ENCODE measurements at regions not wholly inside any gene's neighbourhood (a gene's known extent, or its start where the extent isn't known, plus 50 kb on each side); places are given as distances from the start of the nearest gene placed in this dataset.

- 0 out of 2 replicates have a peak, but pooled peaks have one; percentile 12 for TF ChIP-seq POLR2A (IDR thresholded peaks at IDR 0.05; ENCODE audit: low read depth, low read length)
- peak; percentile 68 for DNase-seq (ENCODE audit: insufficient read length, low spot score)
- no peak for FAIRE-seq
Measured at GRCh38 chr20:39849664-39850063, 839.4 kb downstream of the MAFB start.

DNA sequence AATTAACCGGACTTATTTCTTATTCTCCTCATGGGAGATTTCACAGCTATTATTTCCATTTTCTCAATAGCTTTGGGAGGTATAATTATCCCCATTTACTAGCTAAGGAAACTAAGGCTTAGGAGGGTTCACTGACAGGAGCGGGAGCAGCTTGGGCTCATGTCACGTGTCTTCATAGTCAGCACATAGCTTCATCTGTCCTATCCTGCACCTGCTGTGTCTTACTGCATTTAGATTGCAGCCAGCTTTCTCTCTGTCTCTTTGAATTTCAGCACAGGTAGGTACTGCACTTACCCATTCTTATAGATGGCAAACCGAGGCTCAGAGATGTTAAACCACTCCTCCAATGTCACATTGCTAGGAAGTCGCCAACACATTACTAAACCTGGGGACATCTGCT, 839.9 kb downstream of the MAFB start:
- FAIRE-seq (no peak), DNase-seq (ENCODE audit: insufficient read length, low spot score) (no peak)
- no peak for TF ChIP-seq POLR2A (IDR thresholded peaks at IDR 0.05; ENCODE audit: low read depth, low read length)

GRCh38 chr20:39839399-39840119, 849.5 kb downstream of the MAFB start:
- FAIRE-seq (no peak), DNase-seq (ENCODE audit: insufficient read length, low spot score) (no peak)
- no peak for TF ChIP-seq POLR2A (IDR thresholded peaks at IDR 0.05; ENCODE audit: low read depth, low read length)

GRCh38 chr20:39837561-39837960, 851.5 kb downstream of the MAFB start:
- FAIRE-seq (no peak), DNase-seq (ENCODE audit: insufficient read length, low spot score) (no peak)
- TF ChIP-seq POLR2A (IDR thresholded peaks at IDR 0.05; ENCODE audit: low read depth, low read length): no peak

GRCh38 chr20:39835130-39835842, 853.8 kb downstream of the MAFB start:
- FAIRE-seq (no peak), DNase-seq (ENCODE audit: insufficient read length, low spot score) (no peak)
- no peak for TF ChIP-seq POLR2A (IDR thresholded peaks at IDR 0.05; ENCODE audit: low read depth, low read length)

- no peak for TF ChIP-seq POLR2A (IDR thresholded peaks at IDR 0.05; ENCODE audit: low read depth, low read length)
- DNase-seq (ENCODE audit: insufficient read length, low spot score): no peak
- no peak for FAIRE-seq
Measured at GRCh38 chr20:39830903-39831302, 858.1 kb downstream of the MAFB start.

GRCh38 chr20:39829661-39830060, 859.4 kb downstream of the MAFB start:
- no peak for DNase-seq (ENCODE audit: insufficient read length, low spot score)
- no peak for TF ChIP-seq POLR2A (IDR thresholded peaks at IDR 0.05; ENCODE audit: low read depth, low read length)
- no peak for FAIRE-seq

- DNase-seq (ENCODE audit: insufficient read length, low spot score) (no peak), FAIRE-seq (no peak)
Measured at GRCh38 chr20:39829256-39829655, 859.8 kb downstream of the MAFB start.

DNA sequence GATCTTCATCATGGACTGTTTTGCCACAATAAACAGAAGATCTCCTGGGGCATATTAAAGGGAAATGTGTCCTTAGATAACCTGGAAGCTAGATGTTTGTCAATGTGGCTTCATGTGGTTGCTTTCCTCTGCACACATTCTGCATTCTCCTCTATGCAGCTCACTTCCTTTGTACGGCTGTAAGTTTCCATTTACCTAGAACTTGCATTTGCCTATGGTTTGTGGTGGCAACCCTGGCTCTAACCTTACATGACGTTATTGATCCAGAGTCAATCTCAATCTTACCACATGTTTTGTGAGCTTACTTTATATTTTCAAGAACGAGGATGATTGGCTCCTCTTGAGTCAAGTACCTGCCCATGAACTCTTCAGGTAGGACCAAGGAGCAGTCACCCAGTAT, 863.1 kb downstream of the MAFB start:
- FAIRE-seq (no peak), DNase-seq (ENCODE audit: insufficient read length, low spot score) (no peak)
- TF ChIP-seq POLR2A (IDR thresholded peaks at IDR 0.05; ENCODE audit: low read depth, low read length): no peak

More at GRCh38 chr20:39829256-39829655, 859.8 kb downstream of the MAFB start:
- TF ChIP-seq POLR2A (IDR thresholded peaks at IDR 0.05; ENCODE audit: low read depth, low read length): no peak

DNA sequence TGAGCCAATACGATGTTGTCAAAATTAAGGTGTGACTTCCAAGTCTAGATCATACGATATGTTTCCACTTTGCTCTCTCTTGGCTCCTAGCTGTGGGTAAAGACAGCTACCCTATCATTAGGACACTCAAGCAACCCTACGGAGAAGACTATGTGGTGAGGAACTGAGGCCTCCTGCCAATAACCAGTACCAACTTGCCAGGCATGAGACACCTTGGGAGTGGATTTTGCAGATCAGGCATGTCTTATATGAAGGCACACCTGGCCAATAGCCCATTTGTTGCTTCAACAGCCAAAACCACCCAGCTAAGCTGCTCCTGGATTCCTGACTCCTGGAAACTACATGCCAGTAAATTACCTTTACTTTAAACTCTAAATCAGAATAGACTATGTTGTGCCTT, 863.4 kb downstream of the DHX35 start:
- DNase-seq (ENCODE audit: insufficient read length, low spot score) (no peak), FAIRE-seq (no peak)
- TF ChIP-seq POLR2A (IDR thresholded peaks at IDR 0.05; ENCODE audit: low read depth, low read length): no peak

GRCh38 chr20:39823224-39823623, 861.1 kb downstream of the DHX35 start:
- no peak for FAIRE-seq
- DNase-seq (ENCODE audit: insufficient read length, low spot score): peak; percentile 35
- no peak for TF ChIP-seq POLR2A (IDR thresholded peaks at IDR 0.05; ENCODE audit: low read depth, low read length)

GRCh38 chr20:39822667-39823066, 860.5 kb downstream of the DHX35 start:
- no peak for TF ChIP-seq POLR2A (IDR thresholded peaks at IDR 0.05; ENCODE audit: low read depth, low read length)
- FAIRE-seq (no peak), DNase-seq (ENCODE audit: insufficient read length, low spot score) (no peak)

GRCh38 chr20:39813190-39813829, 851.2 kb downstream of the DHX35 start:
- no peak for DNase-seq (ENCODE audit: insufficient read length, low spot score)
- FAIRE-seq: no peak

GRCh38 chr20:39812116-39812515, 850.0 kb downstream of the DHX35 start:
- FAIRE-seq (no peak), DNase-seq (ENCODE audit: insufficient read length, low spot score) (no peak)
- no peak for TF ChIP-seq POLR2A (IDR thresholded peaks at IDR 0.05; ENCODE audit: low read depth, low read length)

More at GRCh38 chr20:39813190-39813829, 851.2 kb downstream of the DHX35 start:
- no peak for TF ChIP-seq POLR2A (IDR thresholded peaks at IDR 0.05; ENCODE audit: low read depth, low read length)

Measured in H54 (cell line).